UCSD-AML1 (cell line): ENCODE measurements at regions not wholly inside any gene's neighbourhood (a gene's known extent, or its start where the extent isn't known, plus 50 kb on each side); places are given as distances from the start of the nearest gene placed in this dataset.

ENCODE experiments used
- DNase-seq: peaks from one replicate; lab custom pipeline; 2025; ENCODE audit not compliant: unreplicated experiment; lab: John Stamatoyannopoulos, UW

DNA sequence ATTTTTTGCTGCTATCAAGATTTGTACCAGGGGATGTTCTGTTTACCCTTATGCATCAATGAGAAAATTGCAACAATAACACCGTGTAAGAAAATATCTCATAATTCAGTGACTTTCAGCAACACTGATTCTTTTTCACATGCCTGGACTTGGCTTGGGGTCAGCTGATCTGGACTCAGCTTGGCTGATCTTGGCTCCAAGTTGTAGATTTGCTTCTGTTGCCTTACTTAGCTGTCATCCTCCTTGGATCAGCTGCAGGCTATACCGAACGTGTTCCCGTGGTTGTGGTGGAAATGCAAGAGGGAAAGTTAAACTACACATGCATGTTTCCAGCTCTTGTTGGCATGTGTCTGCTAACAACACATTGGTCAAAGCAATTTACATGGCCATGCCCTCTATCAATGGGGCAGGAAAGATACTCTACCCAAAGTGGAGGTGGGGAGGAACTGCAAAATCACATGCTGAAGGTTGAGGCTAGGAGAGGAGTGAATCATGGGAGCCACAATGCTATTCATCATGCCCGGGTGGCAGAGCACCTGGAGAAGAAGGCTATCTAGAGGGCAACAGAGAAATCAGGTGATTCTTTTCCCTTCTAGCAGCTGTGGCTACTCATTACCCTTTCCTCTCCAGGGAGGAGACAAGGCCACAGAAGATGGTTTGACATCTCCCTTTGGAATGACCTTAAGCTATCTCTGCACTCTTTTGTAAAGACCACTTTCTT, 1276.3 kb upstream of the AUTS2 start:
- no peak for DNase-seq

- no peak for DNase-seq
Measured at GRCh38 chr7:68324621-68325020, 1273.7 kb upstream of the AUTS2 start.

DNA sequence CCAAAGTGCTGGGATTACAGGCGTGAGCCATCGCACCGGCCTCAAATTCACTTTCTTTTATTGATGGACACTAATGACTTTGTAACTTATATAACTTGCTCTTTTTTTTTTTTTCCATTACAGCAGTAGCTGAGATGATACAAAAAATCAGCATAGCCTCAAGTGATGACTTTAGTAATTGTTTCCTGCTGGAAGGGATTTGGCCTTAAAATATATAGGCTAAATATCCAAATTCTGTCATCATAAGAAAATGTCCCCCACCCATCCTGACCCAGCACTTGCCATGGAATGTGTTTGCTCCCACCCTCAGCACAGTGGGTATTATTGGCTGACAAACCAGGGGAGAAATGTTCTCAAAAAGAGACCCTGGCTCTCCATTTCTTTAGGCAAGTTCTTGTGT, 1264.1 kb upstream of the AUTS2 start:
- no peak for DNase-seq

- no peak for DNase-seq
Measured at GRCh38 chr7:68334636-68335272, 1263.5 kb upstream of the AUTS2 start.

GRCh38 chr7:68336594-68336993, 1261.7 kb upstream of the AUTS2 start:
- DNase-seq = no peak

DNA sequence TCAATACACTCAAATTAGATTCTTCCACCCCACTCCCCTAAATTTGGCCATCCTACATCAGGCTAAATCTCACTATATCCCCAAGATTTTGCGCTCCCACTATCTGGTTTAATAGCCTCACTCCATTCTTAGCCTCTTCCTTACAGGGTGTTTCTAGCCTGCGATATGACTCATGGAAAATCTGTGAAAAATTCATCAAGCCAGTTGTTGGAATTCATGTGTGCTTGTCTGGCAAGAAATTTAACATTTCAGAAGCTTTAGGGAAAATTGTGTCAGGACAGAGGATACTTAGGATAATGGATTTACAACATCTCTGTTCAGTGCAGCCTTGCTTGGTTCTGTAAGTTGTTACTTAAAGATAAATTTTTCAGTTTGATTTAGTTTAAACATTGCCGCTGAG, 1249.9 kb upstream of the AUTS2 start:
- no peak for DNase-seq

DNA sequence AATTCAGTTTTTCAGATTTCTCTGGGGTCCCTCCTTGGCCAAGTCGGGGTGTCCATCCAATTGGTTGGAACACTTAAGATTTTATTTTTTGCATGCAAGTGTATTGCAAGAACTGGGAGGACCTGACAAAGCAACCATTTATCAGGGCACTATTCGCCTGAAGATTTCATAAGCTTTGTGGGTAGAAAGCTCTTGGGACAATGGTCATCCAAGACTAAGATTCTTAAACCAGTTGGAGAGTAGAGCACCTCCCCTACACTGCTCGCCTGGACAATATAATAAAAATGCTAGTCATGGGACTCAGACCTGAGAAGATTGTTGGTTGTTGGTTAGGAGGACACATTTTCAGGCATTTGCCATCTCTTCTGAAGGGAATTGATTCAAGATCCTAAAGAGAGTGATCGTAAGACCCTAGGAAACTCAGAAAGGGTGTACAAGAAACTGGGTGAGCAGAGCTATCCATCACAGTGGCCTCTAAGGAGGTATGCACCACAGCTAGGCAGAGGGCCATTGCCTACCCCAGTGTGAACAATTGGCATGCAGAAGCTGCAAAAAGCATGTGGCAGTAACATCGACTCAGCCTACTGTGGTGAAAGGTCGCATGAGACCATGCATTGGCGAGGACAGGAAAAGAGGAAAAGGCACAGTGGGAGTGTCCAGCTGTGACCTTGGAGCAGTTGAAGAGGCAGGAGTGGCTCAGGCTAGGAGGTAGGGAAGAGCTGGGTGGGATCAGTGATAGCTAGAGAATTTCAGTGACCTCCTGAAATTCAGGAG, 1235.3 kb upstream of the AUTS2 start:
- DNase-seq = no peak

- no peak for DNase-seq
Measured at GRCh38 chr7:68364886-68365625, 1233.2 kb upstream of the AUTS2 start.

DNA sequence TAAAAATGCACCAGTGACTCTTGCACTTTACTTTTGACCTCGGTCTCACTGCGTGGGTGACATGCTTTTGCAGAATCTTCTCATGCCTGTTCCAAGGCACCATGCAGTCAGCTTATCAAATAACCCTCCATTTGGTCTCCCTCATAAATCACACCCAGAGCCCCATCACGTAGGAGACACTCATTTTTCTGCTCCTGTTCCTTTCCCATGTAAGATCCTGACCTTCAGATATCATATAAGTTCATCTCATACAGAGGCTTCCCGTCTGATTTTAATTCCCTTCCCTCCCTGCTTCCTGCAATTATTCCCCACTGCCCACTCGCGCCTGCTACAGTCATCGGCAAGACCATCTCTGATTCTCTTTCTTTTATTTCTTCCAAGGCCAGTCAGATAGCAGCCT, 1226.3 kb upstream of the AUTS2 start:
- DNase-seq = no peak

GRCh38 chr7:68376131-68376661, 1222.1 kb upstream of the AUTS2 start:
- no peak for DNase-seq

GRCh38 chr7:68381731-68382130, 1216.5 kb upstream of the AUTS2 start:
- DNase-seq = no peak

DNA sequence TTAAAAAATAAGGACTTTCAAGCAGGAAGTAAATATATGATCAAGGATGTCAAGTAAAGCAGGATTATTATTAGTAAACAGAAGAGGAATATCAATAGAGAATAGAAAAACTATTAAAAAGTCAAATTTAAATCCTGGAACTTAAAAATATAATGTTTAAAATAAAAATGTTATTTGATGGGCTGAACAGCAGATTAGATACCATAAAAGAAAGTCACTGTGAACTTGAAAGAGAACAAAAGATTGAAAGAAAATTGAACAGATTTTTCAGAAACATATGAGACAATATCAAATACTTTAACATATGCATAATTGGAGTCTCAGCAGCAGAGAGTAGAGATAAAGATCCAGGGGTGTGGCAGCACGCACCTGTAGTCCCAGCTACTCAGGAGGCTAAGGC, 1213.7 kb upstream of the AUTS2 start:
- DNase-seq = no peak

DNA sequence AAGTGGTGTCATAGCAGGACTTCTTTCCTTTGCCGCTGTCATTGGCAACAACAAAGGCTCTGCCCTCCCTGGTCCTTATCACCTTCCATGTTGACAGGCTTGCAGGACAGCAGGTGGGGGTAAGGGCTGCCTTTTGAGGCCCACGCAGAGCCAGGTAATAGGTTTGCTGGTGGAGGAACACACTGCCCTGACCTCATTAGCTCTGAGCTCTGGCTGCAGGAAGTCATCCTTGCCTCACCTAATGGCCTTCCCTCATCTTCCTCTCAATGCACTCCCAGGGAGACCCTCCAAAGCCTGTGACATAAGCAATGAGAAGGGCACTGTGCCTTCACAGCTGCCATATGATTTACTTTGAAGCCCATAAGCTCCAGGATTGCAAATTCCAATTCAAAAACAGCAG, 1205.2 kb upstream of the AUTS2 start:
- no peak for DNase-seq

DNA sequence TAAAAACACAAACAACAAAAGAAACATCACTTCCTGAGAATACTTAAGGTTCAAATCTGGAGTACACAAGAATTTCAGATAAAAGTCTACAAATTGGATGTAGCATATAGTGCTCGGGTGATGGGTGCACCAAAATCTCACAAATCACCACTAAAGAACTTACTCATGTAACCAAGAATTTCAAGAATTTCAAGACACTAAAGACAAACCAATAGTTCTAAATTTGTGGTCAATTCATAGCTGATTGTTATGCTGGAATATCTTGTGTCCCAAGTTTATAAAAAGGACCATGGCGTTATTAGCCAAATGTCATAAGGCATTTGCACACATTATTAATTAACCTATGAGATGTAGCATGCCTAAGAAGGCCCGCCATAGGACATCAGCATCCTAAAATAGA, 1204.1 kb upstream of the AUTS2 start:
- DNase-seq = no peak

- no peak for DNase-seq
Measured at GRCh38 chr7:68399991-68400590, 1198.2 kb upstream of the AUTS2 start.

DNA sequence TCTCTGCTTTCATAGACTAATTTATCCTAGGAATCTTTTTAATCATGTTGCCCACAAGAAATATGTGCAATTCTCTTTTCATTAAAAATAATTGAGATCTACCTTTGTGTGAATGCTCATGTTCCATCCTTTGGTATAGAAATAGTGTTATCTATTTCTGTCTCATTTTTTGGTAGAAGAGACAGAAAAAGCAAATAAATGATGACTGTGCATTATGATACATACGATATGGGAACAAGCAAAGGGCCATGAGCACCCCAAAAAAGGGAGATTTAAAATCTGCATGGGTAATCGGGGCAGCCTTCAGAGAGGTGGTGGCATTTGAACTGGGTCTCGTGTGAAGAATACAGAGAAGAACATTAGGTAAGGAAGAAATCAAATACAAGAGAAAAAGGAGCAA, 1197.5 kb upstream of the AUTS2 start:
- no peak for DNase-seq

DNA sequence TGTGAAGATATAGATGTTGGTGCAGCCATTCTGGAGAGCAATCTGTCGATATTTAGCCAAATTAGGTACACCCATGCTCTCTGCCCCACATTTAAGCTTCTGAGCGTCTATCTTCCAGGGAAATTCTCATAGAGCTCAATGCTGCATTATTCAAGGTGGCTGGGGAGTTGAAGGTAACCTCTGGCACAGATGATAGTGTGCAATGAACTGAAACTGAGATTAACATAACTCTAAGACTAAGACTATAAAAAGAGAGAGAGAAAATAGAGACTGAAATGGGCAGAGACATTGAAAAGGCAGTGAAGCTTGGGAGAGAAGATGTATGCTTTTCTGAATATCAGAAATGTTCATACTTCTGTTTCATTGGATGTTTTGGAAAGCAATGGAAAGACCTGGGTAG, 1197.0 kb upstream of the AUTS2 start:
- no peak for DNase-seq

DNA sequence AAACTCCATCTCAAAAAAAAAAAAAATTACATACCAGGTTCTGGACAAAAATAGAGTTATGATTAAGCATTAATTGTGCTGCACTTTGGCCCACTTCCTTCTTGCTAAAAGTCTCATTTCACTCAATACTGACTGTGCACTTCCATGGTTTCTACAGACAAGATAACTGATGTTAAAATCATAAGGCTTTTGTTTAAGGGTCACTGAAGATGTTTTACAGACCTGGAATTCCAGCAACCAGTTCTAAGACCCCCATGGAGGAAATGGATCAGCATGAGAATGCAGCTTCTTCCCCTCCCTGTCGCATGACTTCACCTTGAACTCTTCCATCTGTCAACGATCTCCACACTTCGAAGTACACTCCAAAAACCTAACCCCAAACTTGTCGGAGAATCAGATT, 1191.8 kb upstream of the AUTS2 start:
- DNase-seq = no peak

DNA sequence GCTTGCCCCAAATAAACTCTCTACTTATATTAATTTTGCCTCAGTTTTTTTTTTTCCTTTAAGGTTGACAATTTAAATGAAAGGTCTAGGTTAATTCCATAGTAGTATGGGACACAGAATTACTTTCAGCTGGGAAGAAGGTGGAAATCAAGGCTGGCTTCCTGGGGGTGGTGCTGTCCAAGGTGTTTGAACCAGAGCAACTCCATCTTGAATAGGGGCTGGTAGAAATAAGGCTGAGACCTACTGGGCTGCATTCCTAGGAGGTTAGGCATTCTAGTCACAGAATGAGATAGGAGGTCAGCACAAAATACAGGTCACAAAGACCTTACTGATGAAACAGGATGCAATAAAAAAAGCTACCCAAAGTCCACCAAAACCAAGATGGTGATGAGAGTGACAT, 1190.8 kb upstream of the AUTS2 start:
- DNase-seq = no peak

GRCh38 chr7:68408873-68409272, 1189.4 kb upstream of the AUTS2 start:
- DNase-seq = no peak

DNA sequence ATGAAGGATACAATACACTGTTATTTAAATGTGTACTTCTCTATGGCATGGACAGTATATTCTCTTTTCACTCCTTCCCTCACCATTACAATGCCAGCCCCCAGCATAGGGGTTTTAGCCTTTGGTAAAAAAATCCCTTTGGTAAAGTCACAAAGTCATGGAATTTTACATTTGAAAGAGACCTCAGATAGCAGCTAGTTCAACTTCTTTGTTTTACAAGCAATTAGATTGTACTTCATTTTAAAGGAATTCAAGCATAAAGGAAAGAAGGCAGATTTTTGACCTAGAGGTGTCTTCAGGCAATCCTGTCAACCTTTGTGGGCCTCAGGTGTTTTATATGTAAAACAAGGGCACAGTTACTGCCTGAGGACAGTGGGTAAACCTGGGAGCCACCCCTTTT, 1188.4 kb upstream of the AUTS2 start:
- DNase-seq = no peak
